GM21528 (cell line): ENCODE measurements at regions not wholly inside any gene's neighbourhood (a gene's known extent, or its start where the extent isn't known, plus 50 kb on each side); places are given as distances from the start of the nearest gene placed in this dataset.
"Not testable (repeated sequence)": the region's sequence is repeated elsewhere in the genome, so short reads cannot be mapped to it uniquely, and the experiment has no call there.

Experiments
- ATAC-seq: cut with Tn5 transposase; IDR thresholded peaks from one replicate; pipeline ENCODE4 v1.9.1; 2021; ENCODE audit warnings: mild to moderate bottlenecking, moderate library complexity; ENCODE audit not compliant: unreplicated experiment, low FRiP score

DNA sequence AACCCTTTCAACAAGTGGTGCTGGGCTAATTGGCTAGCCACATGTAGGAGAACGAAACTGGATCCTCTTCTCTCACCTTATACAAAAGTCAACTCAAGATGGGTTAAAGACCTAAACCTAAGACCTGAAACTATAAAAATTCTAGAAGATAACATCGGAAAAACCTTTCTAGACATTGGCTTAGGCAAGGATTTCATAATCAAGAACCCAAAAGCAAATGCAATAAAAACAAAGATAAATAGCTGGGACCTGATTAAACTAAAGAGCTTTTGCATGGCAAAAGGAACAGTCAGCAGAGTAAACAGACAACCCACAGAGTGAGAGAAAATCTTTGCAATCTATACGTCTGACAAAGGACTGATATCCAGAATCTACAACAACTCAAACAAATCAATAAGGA lies 571.1 kb downstream of the BNC2 start:
- not testable (repeated sequence) for ATAC-seq

DNA sequence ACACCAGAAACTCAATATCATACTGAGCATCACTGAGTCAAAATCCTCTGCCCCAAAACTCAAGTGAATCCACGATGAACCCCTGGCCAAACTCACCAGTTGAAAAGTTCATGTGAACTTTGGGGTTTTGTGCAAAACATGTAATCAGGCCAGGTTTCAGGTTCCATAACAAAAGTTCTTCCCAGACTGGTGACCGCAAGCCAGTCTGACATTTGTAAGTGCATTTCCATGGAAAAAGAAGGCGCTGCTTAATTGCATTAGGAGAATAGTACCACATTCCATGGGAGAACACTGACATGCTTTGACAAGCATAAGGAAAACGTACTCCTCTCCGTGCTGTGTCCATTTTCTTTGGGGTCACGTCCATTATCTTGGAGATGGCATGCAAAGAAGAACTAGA lies 567.0 kb downstream of the BNC2 start:
- no peak for ATAC-seq

DNA sequence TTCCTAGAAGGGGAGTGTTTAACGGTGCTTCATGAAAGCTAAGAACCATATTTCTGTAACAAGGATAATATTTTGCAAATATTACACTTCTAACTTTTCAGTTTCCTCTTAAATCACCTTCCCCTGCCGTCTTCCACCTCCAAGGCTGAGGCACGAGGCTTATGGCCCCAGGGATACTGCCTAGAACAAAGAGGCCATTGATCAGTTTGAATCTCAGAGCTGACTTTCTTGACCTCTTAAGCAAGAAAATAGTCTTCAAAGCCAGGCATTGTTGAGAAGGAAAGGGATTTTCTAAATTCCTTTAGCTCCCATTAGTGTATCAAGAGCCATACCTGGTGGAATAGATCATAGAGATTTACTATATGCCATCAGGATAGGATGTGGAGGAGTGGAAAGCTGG lies 566.2 kb downstream of the BNC2 start:
- ATAC-seq = no peak

DNA sequence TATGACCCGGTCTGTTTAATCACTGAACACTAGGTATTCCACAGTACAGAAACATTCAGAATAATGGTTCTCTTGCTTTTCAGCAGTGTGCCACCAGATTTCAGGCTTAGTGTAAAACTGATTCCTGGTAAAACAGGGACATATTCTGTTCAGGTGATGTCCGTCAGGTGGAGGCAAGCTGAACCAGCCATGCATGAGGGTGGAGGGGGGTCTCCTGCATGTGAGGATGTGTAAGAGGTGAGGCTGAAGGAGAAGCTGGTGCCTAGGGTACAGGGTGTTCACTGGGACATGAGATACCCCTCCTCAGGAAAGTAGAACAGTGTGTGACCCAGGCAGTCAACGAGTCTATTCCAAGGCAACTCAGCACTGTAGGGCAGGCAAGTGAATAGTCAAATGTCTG lies 563.9 kb downstream of the BNC2 start:
- ATAC-seq = no peak

DNA sequence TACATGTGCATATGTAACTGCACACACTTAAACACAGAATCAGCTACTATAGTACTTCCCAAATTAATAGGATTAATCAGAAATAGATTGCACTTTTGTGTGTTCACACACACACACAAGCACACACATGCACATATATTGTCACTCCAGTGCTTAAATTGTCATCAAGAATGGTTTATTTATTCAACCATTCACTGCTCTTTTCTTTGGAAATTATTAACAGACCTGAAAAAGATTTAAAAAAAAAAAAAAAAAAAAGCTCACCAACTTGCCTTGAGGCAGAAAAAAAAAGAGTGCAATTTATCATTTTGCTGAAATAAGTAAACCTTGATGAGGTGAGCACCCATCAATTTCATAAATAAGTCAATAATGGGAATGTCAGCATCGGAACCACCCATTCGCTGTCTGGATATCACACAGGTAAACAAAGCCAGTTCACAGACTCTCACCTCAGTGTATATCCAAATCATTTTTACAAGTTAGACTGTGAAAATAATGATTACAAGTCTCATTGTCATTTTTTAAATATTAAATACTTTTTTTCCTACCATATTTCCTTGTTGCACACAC lies 562.8 kb downstream of the BNC2 start:
- no peak for ATAC-seq

DNA sequence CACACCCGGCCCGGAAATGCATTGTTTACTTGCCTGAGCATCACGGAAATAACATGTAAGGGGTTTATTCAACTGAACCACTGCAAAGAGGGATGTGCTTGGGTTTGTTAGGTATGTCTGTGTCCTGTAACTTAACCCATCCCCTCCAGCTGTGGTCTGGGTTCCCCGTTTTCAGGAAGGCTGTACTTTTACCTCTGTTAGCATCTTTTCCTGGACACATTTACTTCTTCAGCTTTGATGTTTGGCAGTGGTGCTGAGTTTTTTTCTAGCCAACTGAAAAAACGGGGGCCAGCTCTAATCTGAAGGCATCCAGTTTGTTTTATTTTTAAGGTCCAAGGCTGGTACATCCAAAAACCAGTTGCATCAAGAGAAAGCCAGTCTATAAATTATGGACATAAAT lies 561.8 kb downstream of the BNC2 start:
- ATAC-seq = no peak

DNA sequence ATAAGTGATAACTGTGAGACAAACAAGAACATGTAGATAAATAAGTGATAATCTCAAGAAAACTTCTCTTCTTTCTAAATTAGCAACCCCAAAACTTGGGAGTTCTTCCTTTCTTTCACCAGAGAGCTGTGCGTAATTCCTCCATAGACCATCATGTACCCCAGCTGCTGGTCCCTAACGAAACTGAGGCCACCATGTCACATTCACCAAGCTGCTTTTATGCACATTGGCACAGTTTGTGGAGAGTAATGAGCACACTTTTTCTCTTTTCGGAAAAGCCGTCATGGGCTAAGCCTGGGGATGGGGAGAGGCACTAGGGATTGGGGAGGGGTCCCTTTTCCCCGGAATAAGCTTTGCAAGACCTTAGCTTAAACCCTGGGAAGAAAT lies 561.4 kb downstream of the BNC2 start:
- ATAC-seq = no peak

DNA sequence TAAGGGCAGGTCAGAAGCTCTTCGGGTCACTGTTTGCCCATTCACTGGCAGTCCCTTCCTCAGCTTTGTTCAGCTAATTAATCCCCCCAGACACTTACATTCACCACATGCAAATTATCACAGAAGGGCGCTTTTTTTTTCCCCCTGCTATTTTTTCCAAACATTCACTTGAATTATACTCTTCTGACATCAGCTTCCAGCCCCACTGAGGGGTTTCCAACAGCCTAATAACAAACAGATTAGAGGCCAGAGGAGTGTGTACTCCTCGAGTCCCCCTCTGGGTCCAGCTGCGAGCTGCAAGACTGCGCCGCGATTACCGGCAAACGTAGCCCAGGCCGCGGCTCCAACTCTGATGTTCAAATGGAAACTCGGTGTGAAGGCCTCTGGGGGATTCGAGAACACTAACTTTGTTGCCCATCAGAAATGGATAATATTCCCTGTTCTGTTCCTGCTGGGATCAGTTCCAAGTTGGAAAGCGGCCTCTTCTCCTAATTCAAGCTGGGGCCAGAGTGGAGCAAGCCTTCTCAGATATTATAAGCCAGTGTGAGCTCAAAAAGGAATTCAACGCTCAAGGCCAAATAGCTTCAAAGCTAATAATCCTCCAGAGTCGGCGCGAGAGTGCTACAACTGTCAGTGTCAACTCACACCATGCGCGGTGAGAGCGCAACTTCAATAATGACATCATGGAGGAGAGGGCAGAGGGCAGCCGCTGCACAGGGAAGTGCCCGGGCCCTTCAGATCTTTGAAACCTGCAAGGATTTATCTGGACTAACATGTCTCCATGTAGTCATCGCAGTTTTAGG lies 560.8 kb downstream of the BNC2 start:
- ATAC-seq = no peak

DNA sequence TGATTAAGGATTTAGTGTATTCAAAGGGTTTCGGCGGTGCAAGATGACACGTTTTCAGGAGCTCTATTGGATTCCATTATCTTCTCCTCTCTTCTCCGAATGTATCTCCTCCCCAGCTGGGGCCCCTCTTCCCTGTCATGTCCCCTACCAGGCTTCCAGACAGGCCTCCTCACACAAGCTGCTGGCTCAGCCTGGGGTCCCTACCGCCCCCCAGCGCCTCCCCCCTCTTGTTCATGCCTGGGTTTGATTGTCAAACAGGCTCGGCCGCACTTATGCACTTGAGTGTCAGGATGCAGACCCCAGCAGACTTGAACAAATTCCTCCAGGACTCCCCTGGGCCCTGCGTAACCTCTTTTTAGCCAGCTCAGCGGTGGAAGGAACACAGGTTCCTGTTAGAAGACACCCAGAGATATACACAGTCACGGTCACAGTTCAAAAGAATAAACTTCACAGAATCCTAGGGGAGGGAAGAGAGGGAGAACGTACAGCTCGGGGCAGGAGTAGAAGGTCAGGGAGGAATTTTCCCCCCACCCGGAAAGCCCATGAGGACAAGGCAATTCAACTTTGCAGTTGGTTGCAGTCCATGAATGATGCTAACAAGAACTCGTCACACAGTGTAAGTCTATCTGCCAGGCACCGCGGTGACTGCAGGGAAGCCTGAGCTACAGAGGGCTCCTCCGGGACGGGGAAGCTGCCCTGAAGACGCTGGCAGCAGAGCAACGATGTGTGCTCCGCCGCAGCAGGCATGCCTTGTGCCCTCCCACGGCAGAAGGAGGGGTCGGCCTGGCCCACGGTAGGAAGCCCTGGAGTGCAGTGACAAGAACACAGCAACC lies 560.0 kb downstream of the BNC2 start:
- no peak for ATAC-seq

DNA sequence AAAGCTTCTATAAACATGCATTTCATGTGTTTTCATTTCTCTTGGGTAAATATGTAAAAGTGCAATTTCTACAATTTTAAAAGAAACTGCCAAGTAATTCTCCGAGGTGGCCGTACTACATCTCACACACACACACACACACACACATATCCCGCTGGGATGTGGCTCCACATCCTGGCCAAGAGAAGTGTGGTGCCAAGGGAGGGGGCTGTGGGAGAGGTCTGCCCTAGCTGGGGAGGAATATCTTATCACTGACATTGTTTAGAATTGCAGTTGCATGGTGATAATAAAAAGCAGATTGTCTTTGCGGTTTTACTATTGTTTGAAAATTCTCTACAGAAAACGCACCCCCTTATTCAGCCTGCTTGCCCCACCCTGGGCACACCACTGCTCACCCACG lies 558.4 kb downstream of the BNC2 start:
- ATAC-seq = no peak

DNA sequence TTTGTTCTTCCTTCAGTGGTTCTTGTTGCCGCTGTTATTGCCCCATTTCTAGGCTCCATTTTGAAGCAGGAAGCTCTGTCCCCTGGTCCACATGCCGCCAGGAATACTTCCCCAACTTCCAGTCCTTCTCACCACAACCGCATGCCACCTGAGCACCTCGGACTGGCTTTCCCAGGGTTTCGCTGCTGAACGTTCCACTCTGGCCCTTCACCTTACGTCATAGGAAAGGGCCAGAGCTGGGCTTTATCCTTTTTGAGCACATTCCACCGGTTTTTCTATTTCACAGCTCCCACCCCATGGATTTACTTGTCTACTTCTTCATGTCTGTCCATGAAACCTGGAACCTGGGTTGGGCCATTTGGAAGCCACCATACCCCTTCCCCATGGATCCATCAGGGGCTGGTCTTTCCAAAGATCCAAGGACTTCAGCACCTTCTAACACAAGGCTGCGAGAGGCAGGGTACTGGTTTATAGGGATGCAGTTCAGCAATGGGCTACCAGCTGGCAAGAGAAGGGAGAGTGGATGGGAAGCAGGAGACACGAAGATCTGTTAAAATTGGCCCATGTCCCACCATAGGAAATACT lies 557.4 kb downstream of the BNC2 start:
- ATAC-seq = no peak

DNA sequence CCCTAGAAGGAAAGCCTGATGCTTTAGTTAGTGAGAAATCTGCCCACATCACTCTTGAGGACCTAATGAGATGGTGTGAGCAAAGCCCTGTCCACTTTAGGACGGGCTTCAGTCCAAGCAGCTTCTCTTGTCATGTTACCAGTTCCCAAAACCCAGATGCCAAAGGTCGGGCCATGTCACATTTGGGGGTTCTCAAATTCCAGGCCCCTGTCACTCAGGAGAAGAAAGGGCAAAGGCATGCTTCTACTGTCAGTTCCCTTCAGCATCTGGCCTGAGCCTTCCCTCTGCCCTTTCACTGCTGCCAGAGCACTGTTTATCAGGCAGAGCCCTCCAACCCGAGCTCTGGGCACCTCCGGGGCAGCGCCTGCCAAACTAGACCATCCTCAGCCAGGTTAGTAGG lies 556.0 kb downstream of the BNC2 start:
- ATAC-seq = no peak

DNA sequence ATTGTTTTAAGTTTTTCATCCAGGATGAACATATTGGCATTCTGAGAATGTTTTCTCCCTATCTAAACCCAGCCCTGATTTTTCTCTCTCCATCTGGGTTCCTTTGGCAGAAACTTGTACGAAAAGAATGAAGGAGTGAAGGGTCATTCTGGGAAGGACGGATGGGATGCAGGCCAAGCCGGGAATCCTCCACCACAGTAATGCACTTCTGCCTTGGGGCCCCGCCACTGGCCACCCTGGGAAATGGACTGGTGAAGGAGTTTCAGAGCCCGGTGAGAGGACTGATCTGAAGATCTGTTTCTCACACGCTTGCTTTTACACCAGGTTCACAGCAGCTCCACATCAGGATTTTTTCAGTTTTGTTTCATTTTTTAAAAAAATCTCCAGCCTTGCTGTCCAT lies 554.8 kb downstream of the BNC2 start:
- no peak for ATAC-seq

DNA sequence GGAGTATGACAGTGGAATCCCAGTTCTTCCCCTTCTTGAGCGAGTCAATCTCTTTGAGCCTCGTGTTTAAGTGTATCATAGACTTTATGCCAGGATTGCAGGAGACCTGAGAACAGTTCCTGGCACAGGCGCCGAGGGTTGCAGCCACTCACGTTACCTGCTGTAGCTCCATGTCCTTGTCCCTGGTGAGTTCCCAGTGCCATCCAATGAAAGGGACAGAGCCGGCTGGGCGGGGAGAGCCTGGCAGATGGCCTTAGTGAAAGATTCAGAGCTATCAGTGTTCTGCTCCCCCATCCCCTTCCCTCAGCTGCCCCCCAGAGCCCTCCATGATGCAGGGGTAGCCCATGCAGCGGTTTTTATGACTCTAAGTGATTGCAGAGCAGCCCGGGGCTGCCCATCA lies 554.0 kb downstream of the BNC2 start:
- no peak for ATAC-seq

DNA sequence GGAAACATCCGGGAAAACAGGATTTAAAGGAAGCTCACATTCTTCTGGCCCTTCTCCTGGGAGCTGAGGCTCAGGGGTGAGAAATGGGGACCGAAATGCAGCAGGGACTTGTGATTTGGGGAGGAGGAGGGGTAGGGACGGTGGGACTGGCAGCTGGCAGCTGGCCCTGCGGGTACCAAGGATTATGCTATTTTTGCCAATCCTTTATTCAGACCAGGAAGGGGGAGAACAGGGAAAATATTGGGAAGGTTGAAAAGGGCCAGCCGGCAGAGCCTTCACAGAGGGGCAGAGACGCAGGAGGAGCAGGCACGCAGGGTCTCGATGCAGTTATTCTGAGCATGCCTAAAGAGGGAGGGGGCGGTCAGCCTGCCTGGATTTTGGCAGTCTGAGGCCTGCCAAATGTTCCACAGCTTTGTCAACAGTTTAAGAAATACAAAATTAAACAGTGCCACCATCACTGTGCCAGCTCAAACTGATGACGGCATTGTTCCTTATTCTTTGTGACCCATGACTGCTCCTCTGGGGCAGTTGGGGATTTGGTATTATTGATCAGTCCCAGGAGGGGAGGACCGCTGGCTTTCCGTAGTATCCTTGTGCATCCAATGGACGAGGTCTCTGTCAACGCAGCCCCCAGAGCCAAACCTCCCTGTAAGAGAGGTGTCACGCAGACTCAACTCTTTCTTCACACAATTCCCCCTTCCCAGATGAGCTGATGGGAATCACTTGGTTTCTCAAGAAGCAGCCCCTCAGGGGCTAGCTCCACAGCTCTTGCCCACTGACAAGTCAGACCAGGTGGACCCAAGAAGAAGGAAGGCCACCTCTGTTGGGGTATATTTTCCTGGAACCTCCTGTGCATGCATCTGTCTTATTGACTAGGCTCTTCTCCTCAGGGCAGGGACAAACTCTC lies 553.3 kb downstream of the BNC2 start:
- no peak for ATAC-seq

DNA sequence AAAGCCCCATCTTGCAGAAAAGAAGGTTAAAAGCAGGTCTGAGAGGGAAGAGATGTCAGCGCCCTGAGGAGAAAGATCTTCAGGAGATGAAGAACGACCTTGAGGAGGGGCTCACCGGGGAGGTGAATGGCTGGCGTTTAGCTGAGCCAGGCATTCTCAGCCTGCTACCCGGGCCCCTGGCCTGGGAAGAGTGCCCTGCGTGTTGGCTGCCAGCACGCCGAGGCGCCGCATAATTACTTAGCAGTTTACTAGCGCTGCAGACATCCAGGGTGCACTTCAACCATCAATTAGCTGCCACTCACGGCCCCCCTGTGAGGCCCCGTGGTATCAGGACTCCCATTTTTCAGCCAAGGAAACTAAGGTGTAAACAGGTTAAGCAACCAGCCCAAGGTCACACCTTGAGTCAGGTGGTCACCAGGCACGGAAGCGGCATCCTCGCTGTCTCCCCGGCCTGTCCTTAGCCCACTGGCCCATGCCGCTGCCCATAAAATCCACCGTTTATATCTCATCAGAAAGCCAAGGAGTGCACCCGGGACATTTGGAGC lies 551.9 kb downstream of the BNC2 start:
- ATAC-seq = no peak

DNA sequence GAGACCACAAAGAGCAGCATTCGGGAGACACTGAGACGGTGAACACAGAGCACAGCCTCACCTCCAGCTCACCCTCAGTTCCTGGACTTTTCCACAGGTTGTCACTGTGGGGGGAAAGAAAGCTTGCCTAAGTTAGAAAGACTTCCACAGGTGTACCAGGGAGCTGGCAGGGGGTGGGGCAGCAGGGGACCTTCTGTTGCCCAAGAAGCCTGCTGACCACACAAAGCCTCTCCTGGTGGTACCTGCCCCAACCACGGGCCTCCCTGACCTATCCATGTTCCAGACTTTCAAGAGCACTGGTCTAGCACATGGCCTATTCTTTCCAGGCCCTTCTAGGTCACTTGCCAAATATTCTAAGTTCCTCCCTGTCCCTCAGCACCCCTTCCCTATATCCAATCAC lies 550.8 kb downstream of the BNC2 start:
- ATAC-seq = no peak

DNA sequence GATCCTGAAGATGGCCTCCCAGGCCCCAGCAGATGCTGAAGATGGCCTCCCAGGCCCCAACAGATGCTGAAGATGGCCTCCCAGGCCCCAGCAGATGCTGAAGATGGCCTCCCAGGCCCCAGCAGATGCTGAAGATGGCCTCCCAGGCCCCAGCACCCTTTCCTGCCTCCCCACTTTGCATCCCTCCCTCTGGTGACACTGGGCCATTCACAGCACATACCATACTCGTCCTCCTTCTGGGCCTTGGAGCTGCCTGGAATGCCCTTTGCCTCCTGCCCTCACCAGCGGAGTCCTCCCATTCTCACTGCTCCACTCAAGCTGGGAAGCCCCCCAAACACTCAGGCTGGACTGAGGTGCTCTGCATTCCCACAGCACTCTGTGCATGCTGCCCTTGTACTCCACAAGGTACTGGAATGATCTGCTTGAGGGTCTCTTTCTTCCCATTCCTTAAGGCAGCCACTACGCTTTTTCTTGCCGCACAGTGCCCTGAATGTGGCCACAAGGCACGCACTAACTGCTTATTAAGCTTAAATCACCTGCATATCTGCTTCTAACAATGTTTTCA lies 550.0 kb downstream of the BNC2 start:
- no peak for ATAC-seq

DNA sequence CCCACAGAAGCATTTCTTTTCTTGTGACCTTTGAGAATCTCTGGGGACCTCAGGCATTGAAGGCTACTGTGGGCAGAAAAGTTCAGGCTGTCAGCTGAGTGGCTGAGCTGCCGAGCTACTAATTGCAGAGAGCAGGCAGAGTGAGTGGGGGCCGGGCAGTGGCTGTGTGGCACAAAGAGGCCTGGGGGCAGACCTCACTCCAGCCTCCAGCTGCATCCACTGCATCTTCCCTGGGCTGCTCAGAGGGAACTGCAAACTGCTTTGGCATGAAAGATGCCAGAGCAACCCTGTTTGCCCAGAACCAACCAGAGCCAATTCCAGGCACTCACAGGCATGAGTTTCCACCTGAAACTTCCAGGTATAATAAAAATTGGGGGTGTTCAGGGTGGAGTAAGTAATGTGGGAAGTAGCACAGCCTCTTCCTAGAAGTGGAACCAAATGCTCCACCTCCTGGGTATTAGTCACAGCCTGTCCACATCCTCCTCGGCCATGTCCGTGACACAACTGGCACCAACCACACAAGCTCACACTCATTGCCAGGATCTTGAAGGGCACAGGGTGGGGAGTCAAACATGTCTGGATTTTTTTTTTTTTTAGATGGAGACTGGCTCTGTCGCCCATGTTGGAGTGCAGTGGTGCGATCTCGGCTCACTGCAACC lies 548.9 kb downstream of the BNC2 start:
- no peak for ATAC-seq
